Activated CD4-positive, alpha-beta T cell treated with anti-CD3 and anti-CD28 coated beads, Interleukin-2, amount 10 ng/mL, durations not matched to agents 7 days and 5 days (primary cell): ENCODE measurements at regions not wholly inside any gene's neighbourhood (a gene's known extent, or its start where the extent isn't known, plus 50 kb on each side); places are given as distances from the start of the nearest gene placed in this dataset.
"Not testable (repeated sequence)": the region's sequence is repeated elsewhere in the genome, so short reads cannot be mapped to it uniquely, and the experiment has no call there.

Experiments
- CTCF ChIA-PET: fragments of 350-600 bp; sonication (Branson Sonifier 250); formaldehyde crosslinking; loops from one replicate; lab custom pipeline; 2021; ENCODE audit warnings: antibody characterized with exemption; lab: Charles Lee
- POLR2A ChIA-PET: fragments of 350-600 bp; sonication (Branson Sonifier 250); formaldehyde crosslinking; loops from one replicate; lab custom pipeline; 2021; ENCODE audit warnings: antibody characterized with exemption; lab: Charles Lee
- DNase-seq: peaks from one replicate; pipeline ENCODE4 v3.0.0-alpha.2; 2020
- H3K27ac Mint-ChIP-seq: one replicate; pipeline ENCODE4 v1.8.0; 2021; ENCODE audit warnings: mild to moderate bottlenecking, moderate library complexity, mixed read lengths
- H3K27me3 Mint-ChIP-seq: one replicate; pipeline ENCODE4 v1.8.0; 2021; ENCODE audit warnings: mixed read lengths
- H3K36me3 Mint-ChIP-seq: one replicate; pipeline ENCODE4 v1.8.0; 2021; ENCODE audit warnings: low read depth, mixed read lengths
- H3K4me1 Mint-ChIP-seq: one replicate; pipeline ENCODE4 v1.8.0; 2021; ENCODE audit warnings: mixed read lengths
- H3K4me3 Mint-ChIP-seq: one replicate; pipeline ENCODE4 v1.8.0; 2021; ENCODE audit warnings: mild to moderate bottlenecking, moderate library complexity, mixed read lengths
- H3K9me3 Mint-ChIP-seq: one replicate; pipeline ENCODE4 v1.8.0; 2021; ENCODE audit warnings: mixed read lengths

DNA sequence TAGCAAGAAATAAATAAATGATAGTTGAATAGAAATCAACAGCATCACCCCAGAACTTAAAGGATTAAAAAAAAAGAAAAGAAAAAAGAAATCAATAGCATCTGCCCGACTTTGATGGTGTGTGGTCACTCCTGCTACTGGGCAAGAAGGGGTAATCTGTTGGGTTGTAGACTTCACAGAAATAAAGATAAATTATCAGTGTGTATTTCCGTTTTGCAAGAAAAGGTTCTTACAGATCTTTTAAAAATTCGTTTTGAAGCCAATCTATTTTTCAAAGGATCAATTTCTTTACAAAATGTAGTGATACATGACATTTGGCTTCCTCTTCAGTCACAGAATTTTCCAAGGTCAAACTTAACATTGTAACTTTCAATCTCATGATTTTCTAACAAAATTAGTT, 448.9 kb upstream of the FAR2 start:
- CTCF ChIA-PET = no interaction called here

DNA sequence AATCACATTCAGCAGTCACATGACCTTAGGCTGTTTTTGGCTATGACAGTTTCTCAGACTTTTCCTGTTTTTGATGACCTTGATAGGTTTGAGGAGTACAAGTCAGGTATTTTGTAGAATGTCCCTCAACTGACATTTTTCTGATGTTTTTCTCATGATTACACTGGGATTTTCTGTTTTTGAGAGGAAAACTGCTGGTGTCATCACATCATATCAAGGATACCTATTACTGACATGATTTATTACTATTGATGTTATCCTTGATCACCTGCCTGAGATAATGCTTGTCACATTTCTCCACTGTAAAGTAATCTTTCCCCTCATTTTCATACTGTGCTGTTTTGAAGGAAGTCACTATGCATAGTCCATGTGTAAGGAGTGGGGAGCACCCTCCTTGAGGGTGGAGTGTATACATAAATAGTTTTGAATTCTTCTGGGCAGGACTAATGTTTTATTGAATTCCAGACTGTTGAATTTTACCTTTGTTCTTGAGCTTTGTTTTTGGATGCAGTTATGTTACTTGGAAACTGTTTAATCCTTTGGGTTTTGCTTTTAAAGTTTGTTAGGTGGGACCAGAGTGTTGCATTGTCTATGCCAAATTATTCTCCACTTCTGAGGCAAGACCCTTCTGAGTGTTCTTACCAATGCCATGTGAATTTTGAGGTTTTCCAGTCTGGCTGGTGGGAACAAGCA, 444.5 kb upstream of the FAR2 start:
- Mint-ChIP-seq H3K27ac (no peak overlapping the region), H3K4me3 (no peak overlapping the region), H3K4me1 (no peaks in the 10 kb centered on the region), H3K9me3 (peaks cover 2% of the 10 kb centered on the region), H3K36me3 (no peaks in the 10 kb centered on the region), H3K27me3 (no peaks in the 10 kb centered on the region)
- POLR2A ChIA-PET = no interaction called here
- DNase-seq = no peak
- CTCF ChIA-PET = no interaction called here

More for the DNA sequence above, 448.9 kb upstream of the FAR2 start:
- Mint-ChIP-seq H3K4me3 (no peak overlapping the region), H3K9me3 (no peaks in the 10 kb centered on the region), H3K4me1 (no peaks in the 10 kb centered on the region), H3K36me3 (no peaks in the 10 kb centered on the region), H3K27me3 (no peaks in the 10 kb centered on the region), H3K27ac (no peak overlapping the region)
- POLR2A ChIA-PET = no interaction called here
- DNase-seq = no peak

DNA sequence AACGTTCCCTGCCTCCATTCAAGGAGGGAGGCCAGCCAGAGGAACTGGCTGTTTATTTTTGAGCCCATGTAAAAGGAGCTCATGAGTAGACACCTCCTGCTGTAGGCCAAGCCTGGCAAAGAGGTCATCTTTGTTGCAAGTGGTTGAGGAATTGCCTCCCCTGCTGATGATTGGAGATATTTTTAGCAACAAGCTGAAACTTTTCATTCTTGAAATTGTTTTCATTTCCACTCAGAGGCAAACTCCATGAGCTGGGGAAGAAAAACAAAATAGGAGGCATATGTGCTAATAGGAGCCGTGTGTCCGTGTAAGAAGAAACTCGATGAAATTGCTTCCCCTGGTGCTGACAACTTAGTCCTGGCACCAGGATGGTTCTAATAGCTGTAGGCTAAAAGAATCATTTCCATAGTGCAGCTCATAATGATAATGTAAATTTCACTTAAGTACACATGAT, 440.1 kb upstream of the FAR2 start:
- no peaks in the 10 kb centered on the region for H3K36me3 Mint-ChIP-seq
- H3K9me3 Mint-ChIP-seq = peaks cover 2% of the 10 kb centered on the region
- no peaks in the 10 kb centered on the region for H3K27me3 Mint-ChIP-seq
- CTCF ChIA-PET = interaction anchor here (0.7 kb wide), 1 partner anchor 887 kb away, joined by 3 read pairs; no protein-coding TSS in a partner anchor
- no peak overlapping the region for H3K4me3 Mint-ChIP-seq
- H3K4me1 Mint-ChIP-seq = no peaks in the 10 kb centered on the region
- H3K27ac Mint-ChIP-seq = no peak overlapping the region
- POLR2A ChIA-PET = no interaction called here
- DNase-seq = no peak

DNA sequence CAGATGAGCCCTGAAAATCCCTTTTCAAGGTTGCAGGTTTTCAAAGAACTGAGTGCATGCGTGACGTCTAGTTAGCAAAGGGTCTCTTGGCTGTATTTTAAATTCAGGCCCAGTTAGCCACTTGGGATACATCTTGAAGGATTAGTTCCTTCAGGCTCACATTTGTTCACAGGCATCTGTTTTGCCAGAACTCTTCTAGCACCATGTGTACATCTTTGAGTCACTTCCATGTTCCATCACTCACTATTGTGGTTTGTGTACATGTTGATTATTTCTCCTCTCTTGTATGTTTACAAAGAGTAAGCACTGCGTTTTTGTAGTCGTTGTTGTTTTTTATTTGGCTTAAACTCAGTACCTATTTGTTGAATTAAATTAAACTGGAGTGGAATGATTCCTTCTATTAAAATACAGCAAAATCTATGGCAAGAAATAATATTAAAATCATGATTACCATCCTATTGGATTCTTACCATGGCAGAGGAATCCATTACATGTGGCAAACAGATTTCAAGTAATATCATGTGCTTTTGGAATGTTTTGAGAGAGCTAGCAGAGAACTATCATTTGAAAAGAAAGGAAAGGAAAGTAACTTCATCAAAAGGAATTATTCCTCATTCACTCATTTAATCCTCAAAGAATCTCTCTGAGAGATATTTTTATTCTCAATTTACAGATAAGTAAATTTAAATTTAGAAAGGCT, 438.9 kb upstream of the FAR2 start:
- CTCF ChIA-PET = no interaction called here
- Mint-ChIP-seq H3K4me1 (no peaks in the 10 kb centered on the region), H3K27ac (no peak overlapping the region), H3K36me3 (no peaks in the 10 kb centered on the region), H3K9me3 (peaks cover 2% of the 10 kb centered on the region), H3K4me3 (no peak overlapping the region), H3K27me3 (no peaks in the 10 kb centered on the region)
- POLR2A ChIA-PET = no interaction called here
- DNase-seq = no peak

DNA sequence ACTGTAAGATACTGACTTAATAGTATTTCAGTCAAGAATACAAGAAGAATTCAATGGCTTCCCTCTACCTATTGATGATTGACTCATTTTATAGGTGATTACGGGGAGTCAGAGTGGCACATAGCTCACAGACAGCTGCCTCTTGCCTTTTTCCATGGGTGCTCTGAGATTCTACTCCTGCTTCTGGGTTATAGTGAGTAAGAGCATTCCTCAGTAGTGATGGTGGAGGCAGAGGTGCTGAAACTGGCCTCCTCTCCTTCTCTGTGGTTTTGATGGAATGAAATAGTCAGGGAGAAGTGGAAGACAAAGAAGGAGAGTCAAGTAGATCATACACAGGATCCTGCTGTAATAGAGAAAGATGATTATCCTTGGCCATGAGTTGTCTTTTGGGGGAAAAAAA, 438.2 kb upstream of the FAR2 start:
- ChIA-PET CTCF (no interaction called here), POLR2A (no interaction called here)
- Mint-ChIP-seq H3K4me3 (no peak overlapping the region), H3K27me3 (no peaks in the 10 kb centered on the region), H3K4me1 (no peaks in the 10 kb centered on the region), H3K27ac (no peak overlapping the region), H3K9me3 (peaks cover 5% of the 10 kb centered on the region), H3K36me3 (no peaks in the 10 kb centered on the region)
- no peak for DNase-seq

DNA sequence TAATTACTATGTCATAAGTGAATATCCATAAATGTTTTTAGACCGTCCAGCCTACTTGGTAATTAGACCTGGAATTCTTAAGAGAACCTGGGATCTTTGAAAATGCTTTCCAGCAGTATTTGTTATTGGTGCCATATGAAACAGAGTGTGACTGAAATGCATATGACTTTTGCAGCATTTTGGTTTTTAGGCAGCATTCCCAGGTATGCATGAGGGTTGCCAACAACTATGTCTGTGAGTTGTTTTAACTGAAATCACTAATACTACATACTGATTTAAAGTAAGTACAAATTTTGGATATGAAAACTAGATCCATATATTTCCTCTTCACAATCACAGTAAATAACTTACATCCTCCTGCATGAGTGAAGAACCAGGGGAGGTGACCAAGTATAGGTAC, 437.7 kb upstream of the FAR2 start:
- H3K4me1 Mint-ChIP-seq = no peaks in the 10 kb centered on the region
- H3K27me3 Mint-ChIP-seq = no peaks in the 10 kb centered on the region
- CTCF ChIA-PET = no interaction called here
- DNase-seq = no peak
- peaks cover 3% of the 10 kb centered on the region for H3K9me3 Mint-ChIP-seq
- no peaks in the 10 kb centered on the region for H3K36me3 Mint-ChIP-seq
- POLR2A ChIA-PET = no interaction called here
- no peak overlapping the region for H3K4me3 Mint-ChIP-seq
- H3K27ac Mint-ChIP-seq = no peak overlapping the region

DNA sequence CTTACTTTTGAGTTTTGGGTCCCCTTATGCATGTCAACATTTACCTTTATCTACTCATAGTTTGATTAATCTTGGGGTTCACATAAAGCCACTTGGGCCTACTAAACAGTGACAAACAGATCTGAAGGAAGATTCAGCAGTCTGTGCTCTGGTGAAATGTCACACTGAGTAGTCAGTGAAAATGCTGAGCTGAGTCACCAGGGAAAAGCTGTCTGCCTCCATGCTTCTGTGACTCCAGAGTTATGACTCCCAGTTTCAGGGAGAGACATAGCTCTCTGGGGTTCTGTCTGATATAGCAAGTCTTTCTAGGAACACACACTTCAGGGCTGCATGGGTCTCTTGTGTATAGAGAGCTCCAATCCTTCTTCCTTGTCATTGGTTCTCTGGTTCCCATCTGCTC, 406.3 kb upstream of the FAR2 start:
- CTCF ChIA-PET = no interaction called here
- Mint-ChIP-seq H3K4me3 (no peak overlapping the region), H3K27ac (no peak overlapping the region), H3K9me3 (no peaks in the 10 kb centered on the region), H3K27me3 (no peaks in the 10 kb centered on the region), H3K4me1 (no peaks in the 10 kb centered on the region), H3K36me3 (no peaks in the 10 kb centered on the region)
- POLR2A ChIA-PET = no interaction called here
- no peak for DNase-seq

DNA sequence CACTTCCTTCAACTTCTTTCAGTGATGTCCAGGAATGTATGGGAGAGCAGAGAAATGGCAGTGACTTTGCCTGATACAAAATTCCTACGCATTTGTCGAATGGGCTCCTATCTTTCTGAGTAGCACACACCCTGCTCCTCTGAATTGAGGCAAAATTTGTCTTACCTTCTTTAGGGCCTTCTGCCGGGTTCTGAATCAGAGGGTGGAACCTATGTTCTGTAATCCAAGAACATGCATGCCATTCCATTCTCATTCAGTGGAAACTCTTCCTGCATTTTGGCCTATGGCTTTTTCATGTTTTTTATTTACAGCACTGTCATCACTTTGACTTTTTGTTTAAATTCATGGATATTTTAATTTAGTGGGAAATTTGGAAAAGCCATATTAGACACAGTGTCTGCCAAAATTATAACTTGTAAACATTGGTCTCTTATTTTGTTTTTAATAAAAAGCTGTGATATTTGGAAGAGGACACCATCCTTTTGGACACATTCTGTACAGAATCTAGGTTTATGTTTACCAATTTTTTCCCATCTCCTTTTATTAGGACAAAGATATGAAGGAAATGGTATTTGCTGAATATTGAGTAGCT, 402.2 kb upstream of the FAR2 start:
- Mint-ChIP-seq H3K27me3 (no peaks in the 10 kb centered on the region), H3K4me3 (no peak overlapping the region), H3K36me3 (no peaks in the 10 kb centered on the region), H3K9me3 (peaks cover 2% of the 10 kb centered on the region), H3K27ac (no peak overlapping the region), H3K4me1 (no peaks in the 10 kb centered on the region)
- CTCF ChIA-PET = no interaction called here
- POLR2A ChIA-PET = interaction anchor here (0.6 kb wide), 1 partner anchor 631 kb away, joined by 3 read pairs; no protein-coding TSS in a partner anchor
- no peak for DNase-seq

DNA sequence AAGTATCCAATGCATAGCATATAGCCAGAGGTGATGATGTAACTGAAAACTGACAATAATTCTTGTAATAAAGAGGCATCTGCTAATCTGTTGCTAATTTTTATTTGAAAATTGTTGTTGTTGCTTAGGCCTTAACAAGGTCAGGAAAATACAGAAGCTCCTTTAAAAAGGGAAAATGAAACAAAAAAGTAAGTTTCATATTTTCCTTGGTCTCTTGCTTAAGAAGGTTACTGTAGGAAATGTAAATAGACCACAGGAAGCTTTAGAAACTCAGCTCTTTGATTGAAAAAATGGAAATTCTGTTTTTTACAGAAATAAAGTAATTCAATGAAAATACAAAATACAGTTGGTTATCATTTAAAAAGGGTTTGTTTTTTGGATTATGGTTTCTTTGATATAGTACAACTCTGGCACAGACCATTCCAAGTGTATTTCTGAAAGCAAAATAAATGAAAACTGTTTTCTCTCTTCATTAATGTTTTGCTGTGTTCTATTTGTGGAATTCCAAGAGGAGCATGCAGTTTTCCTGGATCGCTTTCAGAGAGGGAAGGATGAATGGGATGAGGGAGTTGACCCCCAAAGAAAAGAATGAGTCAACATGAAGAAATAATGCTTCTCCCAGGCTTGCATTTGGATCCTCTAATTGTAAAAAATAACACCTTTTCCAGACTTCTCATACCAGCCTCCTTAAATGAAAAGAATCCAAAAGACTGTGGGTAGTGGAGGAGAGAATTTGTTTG, 398.0 kb upstream of the FAR2 start:
- POLR2A ChIA-PET = no interaction called here
- no peak overlapping the region for H3K4me3 Mint-ChIP-seq

DNA sequence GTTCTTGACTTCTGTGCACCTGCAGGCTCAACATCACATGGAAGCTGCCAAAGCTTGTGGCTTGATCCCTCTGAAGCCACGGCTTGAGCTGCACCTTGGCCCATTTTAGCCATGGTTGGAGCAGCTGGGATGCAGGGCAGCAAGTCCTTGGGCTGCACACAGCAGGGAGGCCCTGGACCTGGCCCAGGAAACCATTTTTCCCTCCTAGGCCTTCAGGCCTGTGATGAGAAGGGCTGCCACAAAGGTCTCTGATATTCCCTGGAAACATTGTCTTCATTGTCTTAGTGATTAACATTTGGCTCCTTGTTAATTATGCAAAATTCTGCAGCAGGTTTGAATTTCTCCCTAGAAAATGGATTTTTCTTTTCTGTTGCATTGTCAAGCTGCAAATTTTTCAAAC, 394.1 kb upstream of the FAR2 start:
- no peaks in the 10 kb centered on the region for H3K27me3 Mint-ChIP-seq
- peaks cover 5% of the 10 kb centered on the region for H3K9me3 Mint-ChIP-seq
- CTCF ChIA-PET = no interaction called here
- H3K36me3 Mint-ChIP-seq = no peaks in the 10 kb centered on the region
- no peaks in the 10 kb centered on the region for H3K4me1 Mint-ChIP-seq
- POLR2A ChIA-PET = no interaction called here
- no peak for DNase-seq
- H3K4me3 Mint-ChIP-seq = no peak overlapping the region
- no peak overlapping the region for H3K27ac Mint-ChIP-seq

More for the DNA sequence above, 398.0 kb upstream of the FAR2 start:
- Mint-ChIP-seq H3K9me3 (peaks cover 2% of the 10 kb centered on the region), H3K36me3 (no peaks in the 10 kb centered on the region), H3K27me3 (no peaks in the 10 kb centered on the region), H3K27ac (no peak overlapping the region), H3K4me1 (no peaks in the 10 kb centered on the region)
- CTCF ChIA-PET = interaction anchor here (0.6 kb wide), 1 partner anchor 764 kb away, joined by 3 read pairs; no protein-coding TSS in a partner anchor
- DNase-seq = no peak

DNA sequence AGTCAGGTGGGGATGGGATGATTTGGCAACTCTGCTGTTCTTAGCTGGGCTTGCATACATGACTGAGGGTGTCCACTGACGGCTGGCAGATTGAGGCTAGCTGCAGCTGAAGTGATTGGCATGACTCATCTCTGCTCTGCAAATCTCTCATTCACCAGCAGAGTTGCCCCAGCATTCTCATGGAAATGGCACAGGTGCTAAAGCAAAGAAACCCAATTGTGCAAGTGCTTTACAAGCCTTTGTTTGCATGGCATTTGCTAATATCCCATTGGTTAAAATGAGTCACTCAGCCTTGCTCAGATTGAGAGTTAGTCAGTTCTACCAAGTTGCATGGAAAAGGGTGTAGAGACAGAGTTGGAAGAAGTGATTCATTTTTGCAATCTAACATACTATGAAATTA, 389.7 kb upstream of the FAR2 start:
- no peaks in the 10 kb centered on the region for H3K36me3 Mint-ChIP-seq
- CTCF ChIA-PET = interaction anchor here (0.6 kb wide), 1 partner anchor 65 kb away, joined by 3 read pairs; no protein-coding TSS in a partner anchor
- H3K4me1 Mint-ChIP-seq = no peaks in the 10 kb centered on the region
- no peaks in the 10 kb centered on the region for H3K27me3 Mint-ChIP-seq
- no peak overlapping the region for H3K27ac Mint-ChIP-seq
- H3K9me3 Mint-ChIP-seq = peaks cover 2% of the 10 kb centered on the region
- no peak for DNase-seq
- no peak overlapping the region for H3K4me3 Mint-ChIP-seq
- POLR2A ChIA-PET = no interaction called here

DNA sequence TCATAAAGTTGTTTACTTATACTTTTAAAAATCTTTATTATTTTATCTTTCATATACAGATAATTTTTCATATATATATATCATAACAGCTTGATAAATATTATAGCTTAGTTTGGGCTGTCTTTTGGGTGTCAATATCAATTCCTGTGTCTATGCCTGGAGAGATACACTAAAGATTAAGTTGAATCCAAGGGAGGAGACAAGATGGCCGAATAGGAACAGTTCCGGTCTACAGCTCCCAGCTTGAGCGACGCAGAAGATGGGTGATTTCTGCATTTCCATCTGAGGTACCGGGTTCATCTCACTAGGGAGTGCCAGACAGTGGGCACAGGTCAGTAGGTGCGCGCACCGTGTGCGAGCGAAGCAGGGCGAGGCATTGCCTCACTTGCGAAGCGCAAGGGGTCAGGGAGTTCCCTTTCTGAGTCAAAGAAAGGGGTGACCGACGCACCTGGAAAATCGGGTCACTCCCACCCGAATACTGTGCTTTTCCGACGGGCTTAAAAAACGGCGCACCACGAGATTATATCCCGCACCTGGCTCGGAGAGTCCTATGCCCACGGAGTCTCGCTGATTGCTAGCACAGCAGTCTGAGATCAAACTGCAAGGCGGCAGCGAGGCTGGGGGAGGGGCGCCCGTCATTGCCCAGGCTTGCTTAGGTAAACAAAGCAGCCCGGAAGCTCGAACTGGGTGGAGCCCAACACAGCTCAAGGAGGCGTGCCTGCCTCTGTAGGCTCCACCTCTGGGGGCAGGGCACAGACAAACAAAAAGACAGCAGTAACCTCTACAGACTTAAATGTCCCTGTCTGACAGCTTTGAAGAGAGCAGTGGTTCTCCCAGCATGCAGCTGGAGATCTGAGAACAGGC, 388.8 kb upstream of the FAR2 start:
- CTCF ChIA-PET, H3K27me3 Mint-ChIP-seq, H3K36me3 Mint-ChIP-seq, POLR2A ChIA-PET, H3K27ac Mint-ChIP-seq, DNase-seq, H3K4me3 Mint-ChIP-seq, H3K4me1 Mint-ChIP-seq, H3K9me3 Mint-ChIP-seq: not testable (repeated sequence)
